ENCODE measurements at regions not wholly inside any gene's neighbourhood (a gene's known extent, or its start where the extent isn't known, plus 50 kb on each side); places are given as distances from the start of the nearest gene placed in this dataset.

DNA sequence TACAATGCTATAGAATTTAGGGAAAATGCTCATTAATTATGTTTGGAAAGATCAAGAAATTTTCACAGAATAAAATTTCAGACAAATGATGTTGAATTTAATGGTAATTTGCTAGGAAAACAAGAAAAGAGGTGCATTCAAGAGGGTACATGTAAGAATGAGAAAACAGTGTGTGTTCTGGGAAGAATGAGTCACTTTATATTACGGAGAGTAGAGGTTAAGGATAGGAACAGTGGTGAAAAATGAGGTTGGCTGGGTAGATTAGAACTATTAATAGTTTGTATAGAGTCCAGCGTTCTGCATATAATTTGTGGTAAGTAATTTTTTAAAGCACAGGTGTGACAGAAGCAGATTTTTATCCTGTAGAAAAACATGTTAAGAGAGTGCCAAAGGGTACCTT, 336.7 kb upstream of the MBL2 start:
- no peaks in the 10 kb centered on the region for H3K79me2 ChIP-seq (ENCODE audit: control insufficient read depth, insufficient read depth, low read length)
- no peaks in the 10 kb centered on the region for H3K27me3 ChIP-seq (ENCODE audit: control insufficient read depth, extremely low read depth, insufficient read depth, low read length)
- no peak overlapping the region for H3K9ac ChIP-seq (ENCODE audit: control insufficient read depth, extremely low read depth, insufficient read depth, low read length)
- FAIRE-seq (no peak), DNase-seq (ENCODE audit: low read depth, low spot score) (no peak)
- no peak overlapping the region for H2AFZ ChIP-seq (ENCODE audit: control insufficient read depth, low read length)
- no peaks in the 10 kb centered on the region for H3K9me3 ChIP-seq (ENCODE audit: control insufficient read depth, low read depth, low read length)
- H3K4me1 ChIP-seq (ENCODE audit: control insufficient read depth, extremely low read depth, insufficient read depth, low read length), result no peaks in the 10 kb centered on the region
- dilution Hi-C loops (cut with MboI; ENCODE audit: extremely low pct_ligation_motif_present, low sequenced_read_pairs), result no loop called here
- no peak for TF ChIP-seq EZH2 (IDR thresholded peaks at IDR 0.05; ENCODE audit: low read length)
- no peak for TF ChIP-seq CTCF (optimal IDR thresholded peaks at IDR 0.05 in 1 of 3, IDR thresholded peaks at IDR 0.05 in 1 of 3, conservative IDR thresholded peaks at IDR 0.05 in 1 of 3; ENCODE audit: extremely low read depth in 1 of 3, insufficient read depth in 2 of 3, low read length in 3 of 3)
- no peak overlapping the region for H3K27ac ChIP-seq (ENCODE audit: control insufficient read depth, insufficient read depth, low read length)
- no peaks in the 10 kb centered on the region for H4K20me1 ChIP-seq (ENCODE audit: control insufficient read depth, extremely low read depth, insufficient read depth, low read length)
- H3K4me2 ChIP-seq (ENCODE audit: control insufficient read depth, extremely low read depth, insufficient read depth, low read depth, low read length), result no peak overlapping the region
- no peaks in the 10 kb centered on the region for H3K9me1 ChIP-seq (ENCODE audit: control insufficient read depth, extremely low read depth, insufficient read depth, low read length)
- no peaks in the 10 kb centered on the region for H3K36me3 ChIP-seq (ENCODE audit: control insufficient read depth in 2 of 2, extremely low read depth in 1 of 2, insufficient read depth in 2 of 2, low read length in 2 of 2)
- no peak overlapping the region for H3K4me3 ChIP-seq (ENCODE audit: control insufficient read depth in 2 of 3, extremely low read depth in 1 of 3, insufficient read depth in 2 of 3, low read depth in 1 of 3, low read length in 3 of 3)

DNA sequence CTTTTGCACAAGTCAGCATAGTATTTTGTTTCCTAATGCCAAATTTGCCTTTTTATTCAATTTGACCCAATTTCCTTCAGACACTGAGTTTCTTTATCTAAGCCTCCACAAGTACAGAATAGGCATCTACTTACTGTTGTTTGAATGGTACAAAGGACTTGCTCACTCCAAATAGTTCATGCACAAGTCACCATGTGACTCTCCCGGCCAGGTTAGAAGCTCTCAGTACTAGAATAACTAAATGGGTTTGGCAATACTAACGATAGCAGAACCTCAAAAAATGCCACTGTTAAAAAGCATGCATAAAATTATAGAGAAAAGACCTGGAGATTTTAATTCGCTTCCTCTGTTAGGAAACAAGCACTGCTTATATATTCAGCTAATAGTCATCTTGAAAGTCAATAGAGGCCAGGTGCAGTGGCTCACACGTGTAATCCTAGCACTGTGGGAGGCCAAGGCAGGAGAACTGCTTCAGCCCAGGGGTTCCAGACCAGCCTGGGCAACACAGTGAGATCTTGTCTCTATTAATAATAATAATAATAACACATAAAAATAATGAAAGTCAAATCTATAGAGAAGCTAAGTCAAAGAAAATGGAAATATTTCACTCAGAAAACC, 335.8 kb upstream of the MBL2 start:
- no peak overlapping the region for H3K27ac ChIP-seq (ENCODE audit: control insufficient read depth, insufficient read depth, low read length)
- dilution Hi-C loops (cut with MboI; ENCODE audit: extremely low pct_ligation_motif_present, low sequenced_read_pairs), result no loop called here
- H3K4me1 ChIP-seq (ENCODE audit: control insufficient read depth, extremely low read depth, insufficient read depth, low read length), result no peaks in the 10 kb centered on the region
- no peaks in the 10 kb centered on the region for H3K9me1 ChIP-seq (ENCODE audit: control insufficient read depth, extremely low read depth, insufficient read depth, low read length)
- no peaks in the 10 kb centered on the region for H4K20me1 ChIP-seq (ENCODE audit: control insufficient read depth, extremely low read depth, insufficient read depth, low read length)
- no peak overlapping the region for H3K4me3 ChIP-seq (ENCODE audit: control insufficient read depth in 2 of 3, extremely low read depth in 1 of 3, insufficient read depth in 2 of 3, low read depth in 1 of 3, low read length in 3 of 3)
- no peaks in the 10 kb centered on the region for H3K27me3 ChIP-seq (ENCODE audit: control insufficient read depth, extremely low read depth, insufficient read depth, low read length)
- no peaks in the 10 kb centered on the region for H3K36me3 ChIP-seq (ENCODE audit: control insufficient read depth in 2 of 2, extremely low read depth in 1 of 2, insufficient read depth in 2 of 2, low read length in 2 of 2)
- no peak overlapping the region for H2AFZ ChIP-seq (ENCODE audit: control insufficient read depth, low read length)
- no peak overlapping the region for H3K4me2 ChIP-seq (ENCODE audit: control insufficient read depth, extremely low read depth, insufficient read depth, low read depth, low read length)
- no peak for TF ChIP-seq EZH2 (IDR thresholded peaks at IDR 0.05; ENCODE audit: low read length)
- no peak for TF ChIP-seq CTCF (optimal IDR thresholded peaks at IDR 0.05 in 1 of 3, IDR thresholded peaks at IDR 0.05 in 1 of 3, conservative IDR thresholded peaks at IDR 0.05 in 1 of 3; ENCODE audit: extremely low read depth in 1 of 3, insufficient read depth in 2 of 3, low read length in 3 of 3)
- DNase-seq (ENCODE audit: low read depth, low spot score), result no peak
- no peak for FAIRE-seq
- H3K79me2 ChIP-seq (ENCODE audit: control insufficient read depth, insufficient read depth, low read length), result no peaks in the 10 kb centered on the region
- no peak overlapping the region for H3K9ac ChIP-seq (ENCODE audit: control insufficient read depth, extremely low read depth, insufficient read depth, low read length)
- H3K9me3 ChIP-seq (ENCODE audit: control insufficient read depth, low read depth, low read length), result no peaks in the 10 kb centered on the region
